Epithelial cell of proximal tubule (primary cell): ENCODE measurements at regions not wholly inside any gene's neighbourhood (a gene's known extent, or its start where the extent isn't known, plus 50 kb on each side); places are given as distances from the start of the nearest gene placed in this dataset.

ENCODE experiments used
- DNase-seq: peaks from one replicate; pipeline ENCODE4 v3.0.0-alpha.2; 2011; ENCODE audit warnings: low read depth
- H3K4me3 ChIP-seq: 2 replicates; pipeline ENCODE4 v1.5.1; 2011; ENCODE audit warnings: low read depth, mild to moderate bottlenecking, low read length
- TF ChIP-seq, protein P1 (sequence below): conservative IDR thresholded peaks from 2 replicates; pipeline ENCODE4 v1.5.1; 2012; ENCODE audit warnings: low read depth, mild to moderate bottlenecking, low read length

DNA sequence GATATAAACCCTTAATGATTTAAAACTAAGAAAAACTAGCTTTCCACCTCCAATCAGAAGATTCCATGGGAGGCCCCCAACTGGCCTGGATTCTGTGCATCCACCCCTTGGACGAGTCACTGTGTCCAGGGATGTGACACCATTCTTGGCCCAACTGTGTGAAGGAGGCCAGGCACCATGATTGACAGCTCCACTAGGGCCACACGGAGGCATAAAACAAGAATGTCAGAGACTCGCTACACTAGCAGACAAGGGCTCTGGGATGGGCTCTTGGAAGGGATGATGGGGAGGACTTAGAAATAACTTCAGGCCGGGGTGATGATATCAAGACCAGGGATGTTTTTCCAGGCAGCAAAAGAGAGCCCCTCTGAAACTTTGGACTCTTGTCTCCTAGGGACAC is 117.8 kb upstream of the GNAO1 start:
- DNase-seq: no peak
- no peak overlapping the region for H3K4me3 ChIP-seq
- TF ChIP-seq, protein P1, sequence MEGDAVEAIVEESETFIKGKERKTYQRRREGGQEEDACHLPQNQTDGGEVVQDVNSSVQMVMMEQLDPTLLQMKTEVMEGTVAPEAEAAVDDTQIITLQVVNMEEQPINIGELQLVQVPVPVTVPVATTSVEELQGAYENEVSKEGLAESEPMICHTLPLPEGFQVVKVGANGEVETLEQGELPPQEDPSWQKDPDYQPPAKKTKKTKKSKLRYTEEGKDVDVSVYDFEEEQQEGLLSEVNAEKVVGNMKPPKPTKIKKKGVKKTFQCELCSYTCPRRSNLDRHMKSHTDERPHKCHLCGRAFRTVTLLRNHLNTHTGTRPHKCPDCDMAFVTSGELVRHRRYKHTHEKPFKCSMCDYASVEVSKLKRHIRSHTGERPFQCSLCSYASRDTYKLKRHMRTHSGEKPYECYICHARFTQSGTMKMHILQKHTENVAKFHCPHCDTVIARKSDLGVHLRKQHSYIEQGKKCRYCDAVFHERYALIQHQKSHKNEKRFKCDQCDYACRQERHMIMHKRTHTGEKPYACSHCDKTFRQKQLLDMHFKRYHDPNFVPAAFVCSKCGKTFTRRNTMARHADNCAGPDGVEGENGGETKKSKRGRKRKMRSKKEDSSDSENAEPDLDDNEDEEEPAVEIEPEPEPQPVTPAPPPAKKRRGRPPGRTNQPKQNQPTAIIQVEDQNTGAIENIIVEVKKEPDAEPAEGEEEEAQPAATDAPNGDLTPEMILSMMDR: no peak

DNA sequence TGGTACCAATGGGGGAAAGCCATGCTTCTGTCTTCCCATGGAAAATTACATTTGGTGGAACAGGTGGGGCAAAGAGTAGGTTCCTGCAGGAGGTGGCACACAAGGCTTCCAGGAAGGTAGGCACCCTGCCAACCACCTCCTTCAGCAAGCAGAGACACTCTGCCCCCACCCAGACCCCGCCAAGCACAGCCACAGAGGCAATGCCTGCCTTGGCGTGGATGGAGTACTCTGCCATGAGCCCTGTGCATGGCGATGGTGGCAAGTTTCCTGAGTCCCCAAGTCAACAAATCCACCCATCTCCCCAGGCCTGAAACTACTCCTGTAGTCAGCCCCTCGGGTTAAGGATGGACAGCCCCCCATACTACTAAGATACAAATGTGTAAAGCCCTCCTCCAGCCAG is 119.2 kb upstream of the GNAO1 start:
- H3K4me3 ChIP-seq: no peak overlapping the region
- DNase-seq: no peak
- TF ChIP-seq, protein P1: no peak

DNA sequence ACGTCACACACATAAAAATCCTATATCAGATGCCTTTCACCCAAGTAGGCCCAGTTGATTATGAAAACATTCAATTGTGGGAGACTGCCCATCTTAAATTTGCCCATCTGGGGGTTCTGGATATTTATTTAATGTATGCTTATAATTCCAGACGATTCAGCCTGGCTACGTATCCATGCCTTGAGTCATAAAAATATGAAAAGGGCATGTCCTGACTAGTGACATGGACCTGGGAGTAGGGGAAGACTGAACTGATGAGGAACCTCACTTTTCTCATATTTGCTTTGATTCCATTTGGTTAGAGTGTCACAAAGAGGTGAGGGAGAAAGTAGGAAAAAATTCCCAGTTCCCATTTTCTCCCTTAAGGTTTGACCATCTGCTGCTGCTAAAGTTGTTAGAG is 122.5 kb upstream of the GNAO1 start:
- TF ChIP-seq, protein P1: no peak
- H3K4me3 ChIP-seq: no peak overlapping the region
- no peak for DNase-seq

DNA sequence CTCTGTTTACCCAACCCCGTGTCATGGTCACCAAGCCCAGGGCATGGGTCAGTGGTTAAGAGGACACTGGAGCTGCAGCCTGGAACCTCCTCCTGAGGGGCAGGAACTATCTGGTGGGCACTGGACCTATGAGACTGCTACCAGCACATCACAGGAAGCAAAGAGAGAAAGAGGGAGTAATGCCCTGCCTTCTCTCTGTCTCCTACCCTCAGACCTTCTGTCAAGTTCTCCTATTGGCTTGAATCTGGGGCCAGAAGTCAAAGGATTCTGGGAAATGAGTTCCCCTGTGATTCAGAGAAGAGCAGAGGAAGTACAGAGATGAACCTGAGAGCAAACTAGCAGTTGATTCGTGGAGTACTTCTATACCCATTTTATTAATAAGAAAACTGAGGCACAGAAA is 123.0 kb upstream of the GNAO1 start:
- DNase-seq: no peak
- no peak overlapping the region for H3K4me3 ChIP-seq
- TF ChIP-seq, protein P1: no peak

DNA sequence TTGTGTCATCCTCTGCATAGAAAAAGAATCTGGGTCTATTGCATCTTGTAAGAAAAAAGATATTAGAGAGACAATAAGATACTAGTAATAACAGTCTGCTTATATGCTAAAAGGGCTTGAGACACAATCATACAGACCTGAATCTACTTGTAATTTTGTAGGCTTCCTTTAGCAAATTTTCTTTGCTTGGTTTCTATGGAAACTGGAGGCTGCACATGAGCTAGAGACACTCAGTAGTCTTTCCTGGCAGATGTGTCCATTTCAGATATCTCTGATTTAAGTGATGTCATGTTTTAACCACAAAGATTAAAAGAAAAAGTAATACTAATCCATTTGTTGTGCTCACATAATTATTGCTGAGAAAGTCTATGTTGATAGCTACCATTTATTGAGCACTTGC is 123.9 kb upstream of the GNAO1 start:
- H3K4me3 ChIP-seq: no peak overlapping the region
- DNase-seq: no peak
- TF ChIP-seq, protein P1: no peak

DNA sequence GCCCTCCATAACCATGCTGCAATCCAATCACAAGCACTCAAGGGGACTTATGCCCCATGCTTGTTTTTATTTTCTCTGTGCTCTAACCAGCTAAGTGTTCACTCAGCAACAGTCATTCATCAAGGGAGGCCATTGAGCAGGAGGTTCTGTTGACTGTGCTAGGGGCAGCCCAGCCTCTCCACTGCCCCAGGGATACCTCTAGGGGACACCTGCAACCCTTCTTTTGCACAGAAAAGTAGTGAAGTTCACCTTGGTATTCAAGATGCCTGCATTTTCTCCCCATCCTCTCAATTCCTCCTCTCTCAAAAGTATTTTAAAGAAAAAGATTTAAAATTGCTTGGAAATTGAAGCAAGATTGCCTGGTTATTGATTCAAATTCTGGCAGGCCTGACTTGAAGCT is 124.7 kb upstream of the GNAO1 start:
- TF ChIP-seq, protein P1: no peak
- no peak overlapping the region for H3K4me3 ChIP-seq
- DNase-seq: no peak

DNA sequence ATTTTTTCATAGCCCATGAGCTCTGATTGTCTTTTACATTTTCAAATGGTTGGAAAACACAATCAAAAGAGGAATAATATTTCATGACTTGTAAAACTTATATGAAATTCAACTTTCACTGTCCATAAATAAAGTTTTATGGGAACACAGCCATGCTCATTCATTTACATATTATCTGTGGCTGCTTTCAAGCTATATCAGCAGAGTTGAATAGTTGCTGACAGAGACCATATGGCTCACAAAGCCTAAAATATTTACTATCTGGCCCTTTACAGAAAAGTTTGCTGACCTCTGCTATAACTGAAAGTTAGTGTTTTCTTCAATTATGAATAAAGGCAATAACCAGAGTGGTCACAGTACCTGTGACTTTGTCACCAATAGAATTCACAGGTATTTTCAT is 128.2 kb upstream of the GNAO1 start:
- TF ChIP-seq, protein P1: no peak
- no peak for DNase-seq
- no peak overlapping the region for H3K4me3 ChIP-seq
